Right renal pelvis (tissue), 4 donors: ENCODE measurements at regions not wholly inside any gene's neighbourhood (a gene's known extent, or its start where the extent isn't known, plus 50 kb on each side); places are given as distances from the start of the nearest gene placed in this dataset.
"Not testable (repeated sequence)": the region's sequence is repeated elsewhere in the genome, so short reads cannot be mapped to it uniquely, and the experiment has no call there.

Source experiments
- DNase-seq, 4 donors: peaks; one replicate each; pipeline ENCODE4 v3.0.0-alpha.2; 2013; ENCODE audit warnings: low read depth in 4 of 4, low spot score in 3 of 4, missing footprints in 1 of 4

DNA sequence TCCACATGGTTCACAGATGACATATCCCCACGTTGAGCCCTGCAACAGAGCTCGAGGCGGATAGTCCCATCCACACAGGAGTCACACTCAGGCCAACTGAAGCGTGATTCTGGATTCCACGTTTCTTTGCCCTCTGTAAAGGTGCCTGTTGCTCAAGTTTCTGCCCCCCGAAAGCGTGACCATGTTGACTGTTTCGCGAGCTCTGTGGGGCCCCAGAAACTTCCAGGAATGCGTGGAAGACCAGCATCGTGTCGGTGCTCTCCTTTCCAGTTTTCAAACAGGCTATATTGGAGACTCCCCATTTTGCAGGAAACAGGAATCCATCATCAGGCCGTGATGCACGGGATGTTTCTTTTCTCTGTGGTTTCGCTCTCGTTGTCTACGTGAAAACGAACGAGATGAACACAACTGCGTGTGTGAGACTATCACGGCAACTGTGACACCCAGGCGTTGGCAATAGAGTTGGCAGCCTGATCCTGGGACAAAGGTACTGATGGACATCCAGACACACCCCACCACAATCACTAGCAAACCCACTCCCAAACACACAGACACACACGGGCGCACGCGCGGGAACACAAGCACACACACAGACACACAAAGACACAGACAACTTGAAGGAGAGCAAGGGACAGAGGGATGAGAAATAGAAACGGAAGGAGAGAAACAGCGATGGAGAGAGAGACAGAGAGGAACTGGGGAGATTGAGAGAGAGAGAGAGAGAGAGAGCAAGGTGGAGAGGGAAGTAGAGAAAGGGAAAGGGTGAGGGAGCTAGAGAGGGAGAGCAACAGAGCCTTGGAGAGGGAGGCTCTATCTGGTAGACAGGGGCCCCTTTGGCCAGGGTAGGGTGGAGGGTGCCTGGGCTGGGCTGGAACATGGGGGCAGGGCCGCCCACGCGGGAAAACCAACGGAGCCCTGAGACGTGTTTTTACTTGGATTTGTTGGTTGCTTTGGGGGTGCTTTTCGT, 1609.3 kb downstream of the SPATA31A7 start:
- peak in 1 of 4 donors; percentile 18 for DNase-seq

DNA sequence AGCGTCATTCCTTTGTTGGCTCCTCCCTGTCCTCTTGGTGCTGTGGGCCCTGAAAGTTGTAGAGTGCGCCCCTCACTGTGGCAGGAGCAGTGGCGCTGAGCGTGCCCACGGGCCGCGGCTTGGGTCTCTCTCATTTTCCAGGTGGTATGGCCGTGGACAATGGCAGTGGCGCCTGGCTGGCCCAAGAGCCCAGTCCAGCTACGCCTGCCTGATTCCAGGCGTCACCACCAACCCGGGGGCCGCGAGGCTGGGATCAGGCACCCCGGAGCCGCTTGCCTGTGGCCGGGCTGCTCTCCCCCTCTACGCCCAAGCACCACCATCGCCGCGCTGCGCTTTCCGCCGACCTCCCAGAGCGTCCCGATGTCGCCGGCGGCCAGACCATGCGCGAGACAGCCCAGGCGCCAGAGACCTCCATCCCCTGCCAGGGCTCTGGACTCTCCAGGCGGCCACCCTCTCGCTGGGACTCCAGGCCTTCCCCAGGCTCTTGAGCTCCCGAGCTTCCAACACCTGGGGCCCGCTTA, 1610.1 kb downstream of the SPATA31A7 start:
- peak in 1 of 4 donors; percentile 60 for DNase-seq

DNA sequence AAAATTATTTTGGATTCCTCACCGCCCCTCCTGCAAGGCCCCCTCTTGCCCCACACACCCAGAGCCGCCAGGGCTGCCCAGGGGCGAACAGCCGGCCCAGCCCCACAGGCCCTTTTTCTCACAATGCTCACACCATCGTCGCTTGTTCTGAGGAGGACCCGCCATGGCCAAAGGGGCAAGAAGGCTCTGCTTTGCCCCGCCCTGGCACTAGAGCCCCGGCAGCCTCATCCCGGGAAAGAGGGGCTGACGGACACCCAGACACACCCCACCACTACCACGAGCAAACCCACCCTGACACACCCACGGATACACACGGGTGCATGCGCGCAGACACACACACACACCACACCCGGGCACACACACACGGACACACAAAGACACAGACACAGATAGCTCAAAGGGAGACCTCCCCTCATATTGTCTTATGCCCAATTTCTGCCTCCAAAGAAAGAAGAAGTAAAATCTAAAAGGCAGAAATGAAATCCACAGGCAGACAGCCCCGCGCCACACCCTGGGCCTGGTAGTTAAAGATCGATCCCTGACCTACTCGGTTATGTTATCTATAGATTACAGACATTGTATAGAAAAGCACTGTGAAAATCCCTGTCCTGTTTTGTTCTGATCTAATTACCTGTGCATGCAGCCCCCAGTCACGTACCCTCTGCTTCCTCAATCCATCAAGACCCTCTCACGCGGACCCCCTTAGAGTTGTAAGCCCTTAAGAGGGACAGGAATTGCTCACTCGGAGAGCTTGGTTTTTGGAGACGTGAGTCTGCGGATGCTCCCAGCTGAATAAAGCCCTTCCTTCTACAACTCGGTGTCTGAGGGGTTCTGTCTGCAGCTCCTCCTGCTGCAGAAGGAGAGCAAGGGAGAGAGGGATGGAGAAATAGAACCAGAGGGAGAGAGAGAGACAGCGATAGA, 1610.9 kb downstream of the SPATA31A7 start:
- DNase-seq, result peak in 1 of 4 donors; percentile 26

DNA sequence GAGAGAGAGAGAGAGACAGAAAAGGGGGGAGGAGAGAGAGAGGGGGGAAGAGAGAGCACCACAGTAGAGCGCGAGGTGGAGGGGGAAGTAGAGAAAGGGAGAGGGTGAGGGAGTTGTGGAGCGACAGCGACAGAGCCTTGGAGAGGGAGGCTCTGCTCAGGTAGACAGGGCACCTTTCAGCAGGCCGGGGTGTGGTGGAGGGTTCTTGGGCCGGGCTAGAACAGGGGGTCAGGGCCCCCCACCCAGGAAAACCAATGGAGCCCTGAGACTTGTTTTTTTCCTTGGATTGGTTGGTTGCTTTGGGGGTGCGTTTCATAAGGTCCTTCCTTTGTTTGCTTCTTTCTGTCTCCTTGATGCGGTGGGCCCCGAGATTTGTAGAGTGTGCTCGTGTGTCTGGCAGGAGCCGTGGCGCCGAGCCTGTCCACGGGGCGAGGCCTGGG, 1611.6 kb downstream of the SPATA31A7 start:
- peak in 1 of 4 donors; percentile 13 for DNase-seq

DNA sequence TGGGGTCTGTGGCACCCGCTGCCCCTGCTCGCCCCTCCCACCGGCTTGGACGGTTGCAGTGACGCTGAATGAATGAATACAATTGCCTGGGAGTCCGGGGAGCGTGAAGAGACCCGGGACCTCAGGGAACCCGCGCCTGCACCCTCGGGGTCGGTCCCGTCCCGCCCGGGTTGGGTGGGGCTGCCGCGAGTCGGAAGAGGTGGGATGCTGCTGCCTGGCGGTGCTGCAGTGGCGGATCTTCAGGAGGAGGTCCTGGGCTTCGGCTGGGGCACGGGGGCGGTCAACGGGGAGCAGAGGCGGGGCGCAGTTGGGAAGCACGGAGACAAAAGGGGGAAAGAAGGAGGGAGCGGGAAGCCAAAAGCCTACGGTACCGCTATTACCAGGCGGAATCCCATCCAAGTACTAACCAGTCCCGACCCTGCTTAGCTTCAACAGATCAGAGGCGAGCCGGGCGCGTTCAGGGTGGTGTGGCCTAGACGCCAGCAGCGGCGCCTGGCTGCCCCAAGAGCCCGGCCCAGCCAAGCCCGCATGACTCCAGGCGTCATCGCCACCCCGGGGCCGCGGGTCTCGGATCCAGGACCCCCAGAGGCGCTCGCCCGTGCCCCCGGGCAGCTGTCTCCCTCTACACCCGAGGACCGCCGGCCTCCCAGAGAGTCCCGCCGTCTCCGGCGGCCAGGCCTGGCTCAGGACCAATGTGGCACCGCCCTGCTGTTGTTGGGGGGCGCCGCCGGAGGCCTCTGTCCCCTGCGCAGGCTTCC, 1612.3 kb downstream of the SPATA31A7 start:
- DNase-seq, result peak; percentile 63 to 76 (median 70)

DNA sequence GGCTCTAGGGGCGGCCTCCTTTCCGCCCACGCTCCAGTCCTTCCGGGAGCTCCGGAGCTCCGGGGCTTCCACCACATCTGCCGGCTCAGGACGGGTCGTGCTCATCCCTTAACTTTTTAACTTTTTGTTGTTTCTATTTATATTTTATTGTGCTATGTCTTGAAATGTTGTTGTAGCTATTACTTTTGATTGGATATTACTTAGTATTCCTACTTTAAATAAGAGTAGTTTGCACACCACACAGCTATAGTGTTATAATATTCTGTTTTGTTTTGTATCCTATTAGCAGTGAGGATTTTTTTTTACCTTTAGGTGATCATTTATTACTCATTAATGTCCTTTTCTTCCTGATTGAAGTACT, 1612.9 kb downstream of the SPATA31A7 start:
- DNase-seq, result not testable (repeated sequence)

DNA sequence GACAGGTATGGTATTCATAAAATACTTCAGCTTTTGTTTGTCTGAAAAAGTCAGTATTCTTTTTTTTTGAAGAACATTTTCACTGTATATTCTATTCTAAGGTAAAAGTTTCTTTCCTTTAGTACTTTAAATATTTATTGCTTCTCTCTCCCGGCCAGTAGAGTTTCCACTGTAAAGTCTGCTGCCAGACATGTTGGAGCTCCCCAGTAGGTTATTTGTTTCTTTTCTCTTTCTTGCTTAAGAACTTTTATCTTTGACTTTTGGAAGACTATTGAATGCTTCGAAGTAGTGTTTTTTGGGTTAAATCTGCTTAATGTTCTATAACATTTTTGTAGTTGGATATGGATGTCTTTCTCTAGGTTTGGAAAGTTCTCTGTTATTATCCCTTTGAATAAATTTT, 1613.3 kb downstream of the SPATA31A7 start:
- DNase-seq, result not testable (repeated sequence)

DNA sequence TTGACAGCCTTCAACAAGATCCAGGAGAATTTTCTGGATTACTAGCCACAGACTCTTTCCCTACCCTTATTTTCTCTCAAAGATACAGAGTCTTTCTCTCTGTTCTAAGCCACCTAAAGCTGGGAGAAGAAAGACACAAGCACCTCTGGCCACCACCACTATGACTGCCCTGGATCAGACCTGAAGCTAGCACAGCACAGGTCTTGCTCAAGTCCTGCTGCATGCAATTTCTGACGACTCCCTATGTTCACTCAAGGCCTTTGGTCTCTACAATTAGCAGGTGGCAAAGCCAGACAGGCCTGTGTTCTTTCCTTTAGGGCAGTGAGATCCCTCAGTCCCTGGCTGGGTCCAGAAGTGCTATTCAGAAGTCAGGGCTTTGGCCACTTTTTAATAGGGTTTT, 1614.5 kb downstream of the SPATA31A7 start:
- DNase-seq, result not testable (repeated sequence)

DNA sequence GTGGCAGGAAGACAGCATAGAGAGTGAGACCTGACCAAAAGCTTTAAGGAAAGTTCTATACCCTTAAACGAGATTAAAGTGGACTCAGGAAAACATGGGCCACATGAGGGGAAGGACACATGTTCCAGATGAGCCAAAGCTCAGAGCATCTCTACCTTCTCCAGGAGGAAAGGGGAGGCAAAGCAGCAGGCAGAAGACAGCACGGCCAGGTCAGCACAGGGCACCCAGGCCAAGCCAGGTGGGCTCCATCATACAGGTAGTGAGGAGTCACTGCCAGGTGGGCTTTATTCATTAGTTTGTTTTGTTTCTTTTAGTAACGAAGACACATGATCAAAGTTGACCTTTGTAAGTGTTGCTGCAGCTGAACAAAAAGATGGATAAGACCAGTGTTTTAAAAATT, 1617.6 kb downstream of the SPATA31A7 start:
- not testable (repeated sequence) for DNase-seq

DNA sequence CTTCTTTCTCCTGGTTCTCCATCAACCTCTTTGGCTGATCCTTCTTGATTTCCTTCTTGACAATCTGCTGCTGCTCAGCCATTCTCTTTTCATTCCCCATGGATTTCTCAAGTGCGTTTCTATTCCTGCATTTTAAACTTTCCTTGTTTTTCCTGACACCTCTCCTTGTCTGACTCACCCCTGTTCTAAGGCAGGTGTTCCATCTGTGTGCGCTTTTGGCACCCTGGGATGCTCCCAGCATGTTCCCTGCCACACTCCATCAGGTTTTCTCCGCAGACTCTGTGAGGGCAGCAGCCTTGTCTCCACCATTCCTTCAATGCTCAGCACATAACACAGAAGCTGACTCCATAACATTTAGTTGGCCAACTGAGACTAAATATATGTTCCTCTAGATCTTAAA, 1618.2 kb downstream of the SPATA31A7 start:
- not testable (repeated sequence) for DNase-seq

DNA sequence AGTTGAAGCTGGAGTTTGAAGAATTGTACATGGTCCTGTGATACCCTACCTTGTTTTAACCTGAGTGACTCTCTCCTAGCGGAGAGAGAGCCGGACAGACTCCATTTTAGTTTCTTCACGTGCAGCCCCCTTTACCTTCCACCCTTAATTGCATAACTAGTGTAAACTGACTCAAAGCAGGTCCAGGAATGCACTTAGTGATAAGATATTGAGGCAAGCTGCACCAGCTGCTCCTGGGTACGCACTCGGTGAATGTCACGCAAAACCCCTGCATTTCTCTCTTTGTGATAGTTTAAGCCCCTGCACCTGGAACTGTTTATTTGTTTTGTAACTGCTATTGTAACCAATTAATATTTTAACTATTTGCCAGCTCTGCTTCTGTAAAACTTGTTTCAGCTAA, 1620.5 kb downstream of the SPATA31A7 start:
- not testable (repeated sequence) for DNase-seq

DNA sequence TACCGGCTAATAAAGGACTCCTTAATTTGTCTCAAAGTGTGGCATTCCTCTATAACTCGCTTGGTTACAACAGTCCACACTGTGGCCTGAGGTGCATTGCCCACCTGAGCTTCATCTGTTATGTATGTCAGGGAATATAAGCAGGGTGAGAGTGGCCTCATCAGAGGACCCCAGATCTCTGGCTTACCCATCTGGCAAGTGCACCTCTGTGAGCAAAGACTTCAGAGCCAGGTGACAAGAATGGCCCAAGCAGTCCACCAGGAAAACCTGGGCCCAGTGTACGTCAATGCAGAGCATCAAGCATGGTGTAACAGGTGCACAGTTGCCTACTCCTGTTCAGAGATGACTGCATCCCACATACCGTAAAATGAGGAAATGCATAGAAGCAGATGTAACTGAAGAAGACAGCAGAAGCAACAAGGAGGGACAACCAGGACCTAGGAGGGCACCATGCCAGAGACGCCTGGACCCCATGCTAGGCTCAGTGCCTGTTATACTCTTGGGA, 1621.0 kb downstream of the SPATA31A7 start:
- not testable (repeated sequence) for DNase-seq

DNA sequence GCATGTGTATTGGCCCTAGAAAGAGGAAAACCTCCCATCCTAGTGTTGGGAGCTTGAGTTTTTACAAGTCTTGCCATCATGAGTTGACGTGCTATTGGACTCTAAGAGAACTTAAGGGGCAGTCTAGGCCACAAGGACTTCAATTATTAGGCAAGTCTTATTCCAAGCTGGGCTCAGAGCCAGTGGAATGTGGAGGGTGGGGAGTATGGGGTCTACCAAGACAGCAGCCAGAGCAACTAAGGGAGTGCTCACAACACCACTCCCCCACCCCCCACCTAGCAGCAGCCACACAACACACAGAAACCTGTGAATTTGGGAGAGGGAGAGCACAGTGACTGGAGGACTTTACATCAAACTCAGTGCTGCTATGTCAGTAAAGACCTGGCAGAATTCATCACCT, 1625.6 kb downstream of the SPATA31A7 start:
- DNase-seq, result not testable (repeated sequence)

DNA sequence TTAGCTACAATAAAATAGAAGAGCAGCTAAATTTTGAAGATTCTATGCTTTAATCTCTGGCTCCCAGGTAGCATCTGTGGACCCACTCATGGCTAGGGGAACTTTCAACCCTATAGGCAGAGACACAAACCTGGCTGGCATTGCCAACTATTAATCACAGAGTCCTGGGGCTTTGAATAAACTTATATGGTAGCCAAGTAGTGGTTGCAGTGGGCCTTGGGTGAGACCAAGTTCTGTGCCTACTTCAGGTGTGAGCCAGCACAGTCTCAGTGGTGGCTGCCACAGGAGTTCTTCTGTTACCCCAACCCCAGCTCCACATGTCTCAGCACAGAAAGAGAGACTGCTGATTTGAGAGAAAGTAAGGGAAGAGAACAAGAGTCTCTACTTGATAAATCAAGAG, 1626.5 kb downstream of the SPATA31A7 start:
- DNase-seq, result not testable (repeated sequence)

DNA sequence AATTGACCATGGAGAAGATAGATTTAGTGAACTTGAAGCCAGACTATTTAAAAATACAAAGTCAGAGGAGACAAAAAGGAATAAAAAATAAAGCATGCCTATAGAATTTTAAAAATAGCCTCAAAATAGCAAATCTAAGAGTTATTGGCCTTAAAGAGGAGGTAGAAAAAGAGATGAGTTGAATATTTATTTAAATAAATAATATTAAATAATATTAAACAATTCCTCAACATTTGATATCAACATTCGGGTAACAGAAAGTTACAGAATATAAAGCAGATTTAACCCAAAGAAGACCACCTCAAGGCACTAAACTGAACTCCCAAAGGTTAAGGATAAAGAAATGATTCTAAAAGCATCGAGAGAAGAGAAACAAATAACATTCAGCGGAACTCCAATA, 1627.4 kb downstream of the SPATA31A7 start:
- DNase-seq, result not testable (repeated sequence)

DNA sequence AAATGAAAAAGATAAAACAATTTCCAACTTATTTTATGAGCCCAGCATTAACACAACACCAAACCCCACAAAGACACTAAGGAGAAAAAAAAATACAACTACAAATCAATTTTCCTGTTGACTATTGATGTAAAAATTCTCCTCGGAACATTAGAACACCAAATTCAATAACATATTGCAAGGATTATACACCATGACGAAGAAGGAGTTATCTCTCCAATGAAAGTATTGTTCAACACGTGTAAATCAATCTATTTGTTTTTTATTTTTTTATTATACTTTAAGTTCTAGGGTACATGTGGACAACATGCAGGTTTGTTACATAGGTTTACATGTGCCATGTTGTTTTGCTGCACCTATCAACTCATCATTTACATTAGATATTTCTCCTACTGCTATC, 1632.3 kb downstream of the SPATA31A7 start:
- not testable (repeated sequence) for DNase-seq

DNA sequence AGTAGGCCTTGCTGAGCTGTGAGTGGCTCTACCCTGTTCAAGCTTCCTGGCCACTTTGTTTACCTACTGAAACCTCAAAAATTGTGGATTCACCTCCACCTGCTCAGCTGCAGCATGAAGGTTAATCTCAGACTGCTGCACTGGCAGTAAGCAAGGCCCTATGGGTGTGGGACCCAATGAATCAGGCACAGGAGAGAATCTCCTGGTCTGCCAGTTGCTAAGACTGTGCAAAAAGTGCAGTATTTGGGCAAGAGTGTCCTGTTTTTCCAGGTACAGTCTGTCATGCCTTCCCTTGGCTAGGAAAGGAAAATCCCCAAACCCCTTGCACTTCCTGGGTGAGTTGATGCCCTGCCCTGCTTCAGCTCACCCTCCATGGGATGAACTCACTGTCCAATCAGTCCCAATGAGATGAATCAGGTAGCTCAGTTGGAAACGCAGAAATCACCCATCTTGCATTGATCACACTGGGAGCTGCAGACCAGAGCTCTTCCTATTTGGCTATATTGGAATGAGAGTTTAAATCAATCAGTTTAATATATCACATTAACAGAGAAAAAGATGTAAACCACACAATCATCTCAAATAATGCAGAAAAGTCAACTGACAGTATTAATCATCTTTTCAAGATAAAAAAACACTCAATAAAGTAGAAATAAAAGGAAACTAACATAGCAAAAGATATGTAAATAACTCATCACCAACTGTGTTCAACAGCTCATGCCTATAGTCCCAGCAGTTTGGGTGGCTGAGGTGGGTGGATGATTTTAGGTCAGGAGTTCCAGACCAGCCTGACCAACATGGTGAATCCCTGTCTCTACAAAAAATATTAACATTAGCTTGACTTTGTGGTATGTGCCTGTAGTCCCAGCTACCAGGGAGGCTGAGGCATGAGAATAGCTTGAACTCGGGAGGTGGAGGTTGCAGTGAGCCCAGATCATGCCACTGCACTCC, 1638.4 kb downstream of the SPATA31A7 start:
- not testable (repeated sequence) for DNase-seq

DNA sequence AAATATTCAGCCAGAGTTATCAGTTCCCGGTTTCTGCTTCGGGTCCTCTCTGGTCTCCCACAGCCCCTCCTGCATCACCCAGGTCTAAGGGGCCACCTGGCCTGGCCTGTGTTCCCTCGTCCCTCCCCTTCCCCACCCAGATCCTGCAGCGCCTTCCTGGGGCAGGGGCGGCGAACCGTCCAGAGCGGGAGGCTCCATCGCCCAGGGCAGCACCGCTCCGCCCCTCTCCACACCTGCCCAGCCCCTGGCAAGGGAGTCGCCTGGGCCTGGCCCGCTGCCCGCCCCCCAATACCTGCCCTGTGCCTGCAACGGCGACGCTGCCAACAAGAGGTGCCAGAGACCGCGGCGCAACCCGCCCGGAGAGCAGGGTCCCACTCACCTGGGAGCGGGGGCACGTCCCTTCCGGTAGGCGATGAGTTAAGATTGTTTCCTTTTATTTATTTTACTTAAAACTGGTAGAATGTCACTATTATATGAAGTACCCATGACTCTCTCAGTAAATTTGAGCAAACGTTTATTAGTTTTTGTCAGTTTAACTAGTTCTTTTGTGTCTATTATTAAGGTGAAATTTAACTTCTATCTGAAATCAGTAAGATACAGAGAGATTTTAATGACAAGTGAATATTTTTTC, 1641.1 kb downstream of the SPATA31A7 start:
- not testable (repeated sequence) for DNase-seq
